Suppressor macrophage treated with lipopolysaccharide for 1 hour (primary cell): ENCODE measurements at regions not wholly inside any gene's neighbourhood (a gene's known extent, or its start where the extent isn't known, plus 50 kb on each side); places are given as distances from the start of the nearest gene placed in this dataset.

ENCODE experiments used
- DNase-seq, 3 donors: peaks; one replicate each; pipeline ENCODE4 v3.0.0-alpha.2; 2020 to 2022

GRCh38 chr14:53510281-53510912, 357.3 kb upstream of the DDHD1 start:
- DNase-seq, result no peak

GRCh38 chr14:53509276-53510244, 356.4 kb upstream of the DDHD1 start:
- DNase-seq, result no peak

- DNase-seq, result no peak
Measured at GRCh38 chr14:53501361-53502211, 348.5 kb upstream of the DDHD1 start.

GRCh38 chr14:53500191-53500590, 347.1 kb upstream of the DDHD1 start:
- DNase-seq, result no peak

GRCh38 chr14:53496668-53497067, 343.5 kb upstream of the DDHD1 start:
- no peak for DNase-seq

GRCh38 chr14:53495846-53496343, 342.8 kb upstream of the DDHD1 start:
- no peak for DNase-seq

GRCh38 chr14:53494587-53494986, 341.5 kb upstream of the DDHD1 start:
- DNase-seq, result no peak

- DNase-seq, result no peak
Measured at GRCh38 chr14:53493860-53494259, 340.7 kb upstream of the DDHD1 start.

- no peak for DNase-seq
Measured at GRCh38 chr14:53493320-53493719, 340.2 kb upstream of the DDHD1 start.

GRCh38 chr14:53491884-53492277, 338.8 kb upstream of the DDHD1 start:
- no peak for DNase-seq

GRCh38 chr14:53491256-53491883, 338.2 kb upstream of the DDHD1 start:
- no peak for DNase-seq

GRCh38 chr14:53478174-53478573, 325.1 kb upstream of the DDHD1 start:
- DNase-seq, result no peak

- DNase-seq, result no peak
Measured at GRCh38 chr14:53473480-53473879, 320.4 kb upstream of the DDHD1 start.

- DNase-seq, result no peak
Measured at GRCh38 chr14:53472306-53472705, 319.2 kb upstream of the DDHD1 start.

GRCh38 chr14:53470351-53471043, 317.4 kb upstream of the DDHD1 start:
- DNase-seq, result no peak

- DNase-seq, result no peak
Measured at GRCh38 chr14:53468876-53469275, 315.8 kb upstream of the DDHD1 start.

- no peak for DNase-seq
Measured at GRCh38 chr14:53464376-53464775, 311.3 kb upstream of the DDHD1 start.

GRCh38 chr14:53462931-53463778, 310.0 kb upstream of the DDHD1 start:
- DNase-seq, result no peak

GRCh38 chr14:53461858-53462257, 308.7 kb upstream of the DDHD1 start:
- no peak for DNase-seq

- DNase-seq, result no peak
Measured at GRCh38 chr14:53460544-53460943, 307.4 kb upstream of the DDHD1 start.

- DNase-seq, result no peak
Measured at GRCh38 chr14:53458368-53458814, 305.3 kb upstream of the DDHD1 start.
